ENCODE measurements at regions not wholly inside any gene's neighbourhood (a gene's known extent, or its start where the extent isn't known, plus 50 kb on each side); places are given as distances from the start of the nearest gene placed in this dataset.

- H3K27me3 ChIP-seq (ENCODE audit: insufficient read depth, poor library complexity, severe bottlenecking), result peaks cover 3% of the 10 kb centered on the region
- TF ChIP-seq, protein P1, sequence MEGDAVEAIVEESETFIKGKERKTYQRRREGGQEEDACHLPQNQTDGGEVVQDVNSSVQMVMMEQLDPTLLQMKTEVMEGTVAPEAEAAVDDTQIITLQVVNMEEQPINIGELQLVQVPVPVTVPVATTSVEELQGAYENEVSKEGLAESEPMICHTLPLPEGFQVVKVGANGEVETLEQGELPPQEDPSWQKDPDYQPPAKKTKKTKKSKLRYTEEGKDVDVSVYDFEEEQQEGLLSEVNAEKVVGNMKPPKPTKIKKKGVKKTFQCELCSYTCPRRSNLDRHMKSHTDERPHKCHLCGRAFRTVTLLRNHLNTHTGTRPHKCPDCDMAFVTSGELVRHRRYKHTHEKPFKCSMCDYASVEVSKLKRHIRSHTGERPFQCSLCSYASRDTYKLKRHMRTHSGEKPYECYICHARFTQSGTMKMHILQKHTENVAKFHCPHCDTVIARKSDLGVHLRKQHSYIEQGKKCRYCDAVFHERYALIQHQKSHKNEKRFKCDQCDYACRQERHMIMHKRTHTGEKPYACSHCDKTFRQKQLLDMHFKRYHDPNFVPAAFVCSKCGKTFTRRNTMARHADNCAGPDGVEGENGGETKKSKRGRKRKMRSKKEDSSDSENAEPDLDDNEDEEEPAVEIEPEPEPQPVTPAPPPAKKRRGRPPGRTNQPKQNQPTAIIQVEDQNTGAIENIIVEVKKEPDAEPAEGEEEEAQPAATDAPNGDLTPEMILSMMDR (IDR thresholded peaks at IDR 0.05; ENCODE audit: poor library complexity, severe bottlenecking), result no peak
- no peak overlapping the region for H3K27ac ChIP-seq (ENCODE audit: poor library complexity, severe bottlenecking)
- DNase-seq (ENCODE audit: low spot score), result no peak
- no peak overlapping the region for H3K4me3 ChIP-seq (ENCODE audit: severe bottlenecking)
- ATAC-seq (ENCODE audit: low read depth), result no peak
- no peaks in the 10 kb centered on the region for H3K36me3 ChIP-seq (ENCODE audit: low read depth)
- no peaks in the 10 kb centered on the region for H3K4me1 ChIP-seq (ENCODE audit: insufficient read depth, poor library complexity, severe bottlenecking)
- H3K9me3 ChIP-seq (ENCODE audit: severe bottlenecking), result no peaks in the 10 kb centered on the region
Measured at GRCh38 chr2:239695106-239695727, 294.4 kb upstream of the HDAC4 start.

GRCh38 chr2:239694487-239694886, 293.7 kb upstream of the HDAC4 start:
- no peak overlapping the region for H3K27ac ChIP-seq (ENCODE audit: poor library complexity, severe bottlenecking)
- DNase-seq (ENCODE audit: low spot score) (no peak), ATAC-seq (ENCODE audit: low read depth) (no peak)
- peaks cover 2% of the 10 kb centered on the region for H3K27me3 ChIP-seq (ENCODE audit: insufficient read depth, poor library complexity, severe bottlenecking)
- TF ChIP-seq, protein P1 (IDR thresholded peaks at IDR 0.05; ENCODE audit: poor library complexity, severe bottlenecking), result no peak
- H3K36me3 ChIP-seq (ENCODE audit: low read depth), result no peaks in the 10 kb centered on the region
- no peak overlapping the region for H3K4me3 ChIP-seq (ENCODE audit: severe bottlenecking)
- no peaks in the 10 kb centered on the region for H3K4me1 ChIP-seq (ENCODE audit: insufficient read depth, poor library complexity, severe bottlenecking)
- H3K9me3 ChIP-seq (ENCODE audit: severe bottlenecking), result no peaks in the 10 kb centered on the region

GRCh38 chr2:239693761-239694415, 293.1 kb upstream of the HDAC4 start:
- no peak for ATAC-seq (ENCODE audit: low read depth)
- Histone ChIP-seq H3K4me3 (ENCODE audit: severe bottlenecking) (no peak overlapping the region), H3K27me3 (ENCODE audit: insufficient read depth, poor library complexity, severe bottlenecking) (peaks cover 8% of the 10 kb centered on the region), H3K27ac (ENCODE audit: poor library complexity, severe bottlenecking) (no peak overlapping the region), H3K36me3 (ENCODE audit: low read depth) (no peaks in the 10 kb centered on the region), H3K9me3 (ENCODE audit: severe bottlenecking) (no peaks in the 10 kb centered on the region), H3K4me1 (ENCODE audit: insufficient read depth, poor library complexity, severe bottlenecking) (no peaks in the 10 kb centered on the region)
- DNase-seq (ENCODE audit: low spot score), result no peak
- TF ChIP-seq, protein P1 (IDR thresholded peaks at IDR 0.05; ENCODE audit: poor library complexity, severe bottlenecking), result no peak

- Histone ChIP-seq H3K9me3 (ENCODE audit: severe bottlenecking) (no peaks in the 10 kb centered on the region), H3K36me3 (ENCODE audit: low read depth) (no peaks in the 10 kb centered on the region), H3K27me3 (ENCODE audit: insufficient read depth, poor library complexity, severe bottlenecking) (peaks cover 13% of the 10 kb centered on the region), H3K4me1 (ENCODE audit: insufficient read depth, poor library complexity, severe bottlenecking) (no peaks in the 10 kb centered on the region), H3K27ac (ENCODE audit: poor library complexity, severe bottlenecking) (no peak overlapping the region), H3K4me3 (ENCODE audit: severe bottlenecking) (no peak overlapping the region)
- DNase-seq (ENCODE audit: low spot score), result no peak
- no peak for ATAC-seq (ENCODE audit: low read depth)
- TF ChIP-seq, protein P1 (IDR thresholded peaks at IDR 0.05; ENCODE audit: poor library complexity, severe bottlenecking), result no peak
Measured at GRCh38 chr2:239693330-239693729, 292.5 kb upstream of the HDAC4 start.

GRCh38 chr2:239692919-239693318, 292.1 kb upstream of the HDAC4 start:
- no peak for ATAC-seq (ENCODE audit: low read depth)
- Histone ChIP-seq H3K4me1 (ENCODE audit: insufficient read depth, poor library complexity, severe bottlenecking) (no peaks in the 10 kb centered on the region), H3K27ac (ENCODE audit: poor library complexity, severe bottlenecking) (no peak overlapping the region), H3K4me3 (ENCODE audit: severe bottlenecking) (no peak overlapping the region), H3K36me3 (ENCODE audit: low read depth) (no peaks in the 10 kb centered on the region), H3K9me3 (ENCODE audit: severe bottlenecking) (no peaks in the 10 kb centered on the region), H3K27me3 (ENCODE audit: insufficient read depth, poor library complexity, severe bottlenecking) (peaks cover 17% of the 10 kb centered on the region)
- TF ChIP-seq, protein P1 (IDR thresholded peaks at IDR 0.05; ENCODE audit: poor library complexity, severe bottlenecking), result no peak
- DNase-seq (ENCODE audit: low spot score), result no peak
